ENCODE measurements at regions not wholly inside any gene's neighbourhood (a gene's known extent, or its start where the extent isn't known, plus 50 kb on each side); places are given as distances from the start of the nearest gene placed in this dataset.
A peak's percentile ranks its signal among the peaks of the same experiment; 100 is the strongest.

DNA sequence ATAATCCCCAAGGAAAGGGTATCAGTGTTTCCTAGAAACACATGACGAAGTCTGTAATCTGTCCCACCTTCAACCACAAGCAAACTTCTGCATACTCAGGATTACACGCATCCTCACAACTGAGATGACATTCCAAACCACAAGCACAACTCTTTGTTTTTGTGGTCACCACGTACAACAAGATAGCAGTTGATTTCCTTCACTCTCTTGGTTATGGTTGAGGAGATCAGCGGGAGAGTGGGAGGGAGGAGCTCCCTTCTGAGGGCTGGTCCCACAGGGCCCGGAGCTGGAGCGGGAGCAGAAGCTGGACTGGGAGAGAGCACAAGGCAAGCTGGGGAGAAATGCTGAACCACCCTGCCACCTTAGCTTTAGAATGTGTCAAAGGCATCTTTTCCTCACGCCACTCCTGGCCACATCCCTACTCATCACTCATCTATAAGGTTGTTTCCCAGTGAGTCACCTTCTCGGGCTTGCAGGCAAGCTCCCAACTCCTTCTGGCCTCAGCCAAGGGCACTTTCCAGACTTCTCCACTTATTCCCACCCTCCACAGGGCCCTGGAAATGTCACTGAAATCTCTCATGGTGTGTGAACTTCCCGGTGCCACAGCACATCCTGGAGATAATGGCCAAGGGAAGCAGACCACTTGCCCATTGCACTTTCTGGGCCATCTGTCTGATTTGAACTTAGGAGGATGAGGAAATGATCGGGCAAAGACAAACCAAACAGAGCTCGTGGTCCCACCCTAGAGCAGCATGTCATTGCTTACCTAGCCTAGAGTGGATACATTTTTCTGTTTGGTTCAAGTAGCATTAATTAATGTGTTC is 98.9 kb upstream of the LGALSL start:
- TF ChIP-seq, protein P1, sequence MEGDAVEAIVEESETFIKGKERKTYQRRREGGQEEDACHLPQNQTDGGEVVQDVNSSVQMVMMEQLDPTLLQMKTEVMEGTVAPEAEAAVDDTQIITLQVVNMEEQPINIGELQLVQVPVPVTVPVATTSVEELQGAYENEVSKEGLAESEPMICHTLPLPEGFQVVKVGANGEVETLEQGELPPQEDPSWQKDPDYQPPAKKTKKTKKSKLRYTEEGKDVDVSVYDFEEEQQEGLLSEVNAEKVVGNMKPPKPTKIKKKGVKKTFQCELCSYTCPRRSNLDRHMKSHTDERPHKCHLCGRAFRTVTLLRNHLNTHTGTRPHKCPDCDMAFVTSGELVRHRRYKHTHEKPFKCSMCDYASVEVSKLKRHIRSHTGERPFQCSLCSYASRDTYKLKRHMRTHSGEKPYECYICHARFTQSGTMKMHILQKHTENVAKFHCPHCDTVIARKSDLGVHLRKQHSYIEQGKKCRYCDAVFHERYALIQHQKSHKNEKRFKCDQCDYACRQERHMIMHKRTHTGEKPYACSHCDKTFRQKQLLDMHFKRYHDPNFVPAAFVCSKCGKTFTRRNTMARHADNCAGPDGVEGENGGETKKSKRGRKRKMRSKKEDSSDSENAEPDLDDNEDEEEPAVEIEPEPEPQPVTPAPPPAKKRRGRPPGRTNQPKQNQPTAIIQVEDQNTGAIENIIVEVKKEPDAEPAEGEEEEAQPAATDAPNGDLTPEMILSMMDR (IDR thresholded peaks at IDR 0.05; ENCODE audit: insufficient read depth, low read depth, low read length, missing control alignments): no peak
- no peak overlapping the region for H3K4me3 ChIP-seq (ENCODE audit: low read depth, low read length)
- no peak for DNase-seq (ENCODE audit: low read depth)

DNA sequence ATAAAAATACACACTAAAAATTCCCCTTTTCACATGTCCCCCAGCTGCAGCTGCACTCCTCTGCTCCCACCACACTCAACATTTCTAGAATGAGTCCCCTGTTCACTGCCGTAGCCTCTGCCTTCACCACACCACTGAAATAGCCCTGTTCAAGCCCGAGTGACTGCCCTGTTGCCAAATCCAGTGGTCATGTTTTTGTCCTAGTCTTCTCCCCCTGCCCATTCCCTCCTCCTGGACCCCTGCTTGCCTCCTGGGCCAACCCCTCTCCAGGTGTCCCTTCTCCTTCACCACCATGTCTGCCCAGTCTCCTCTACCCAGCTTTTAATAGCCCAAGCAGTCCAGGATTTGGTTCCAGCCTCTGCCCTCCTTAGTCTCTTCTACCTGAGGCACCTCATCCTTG is 97.1 kb upstream of the LGALSL start:
- no peak overlapping the region for H3K4me3 ChIP-seq (ENCODE audit: low read depth, low read length)
- TF ChIP-seq, protein P1 (IDR thresholded peaks at IDR 0.05; ENCODE audit: insufficient read depth, low read depth, low read length, missing control alignments): no peak
- DNase-seq (ENCODE audit: low read depth): no peak

DNA sequence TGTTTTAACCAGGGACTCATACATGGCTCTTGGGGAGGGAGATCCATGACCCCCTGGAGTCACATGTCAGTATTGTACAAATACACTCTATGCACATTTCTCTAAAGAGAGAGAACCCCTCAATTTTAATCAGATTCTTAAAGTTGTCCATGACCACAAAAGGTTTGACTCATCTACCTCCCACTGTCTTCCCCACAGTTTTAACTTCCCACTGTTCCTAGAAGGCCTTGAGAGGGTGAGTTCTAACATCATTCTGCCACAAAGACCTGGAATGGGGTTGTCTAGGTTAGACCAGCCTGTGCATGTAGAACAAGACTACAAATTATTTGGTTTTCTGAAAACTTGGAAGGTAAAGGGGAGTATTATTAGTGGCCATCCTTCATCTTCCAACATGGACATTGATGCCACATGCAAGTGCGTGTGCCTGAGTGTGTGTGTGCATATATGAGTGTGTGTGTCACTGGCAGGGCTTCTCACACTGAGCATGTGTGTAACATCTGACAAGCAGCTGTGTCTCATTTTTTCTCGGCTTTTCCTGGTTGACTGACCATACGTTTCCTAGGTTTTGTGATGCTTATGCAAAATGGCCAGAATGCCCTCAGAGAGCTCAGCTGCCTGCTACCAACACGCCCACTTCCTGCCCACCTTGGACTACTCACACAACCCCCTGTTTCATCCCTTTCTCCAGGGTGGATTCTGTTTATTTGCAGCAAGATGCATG is 94.6 kb upstream of the LGALSL start:
- DNase-seq (ENCODE audit: low read depth): peak; percentile 65
- TF ChIP-seq, protein P1 (IDR thresholded peaks at IDR 0.05; ENCODE audit: insufficient read depth, low read depth, low read length, missing control alignments): no peak
- no peak overlapping the region for H3K4me3 ChIP-seq (ENCODE audit: low read depth, low read length)

DNA sequence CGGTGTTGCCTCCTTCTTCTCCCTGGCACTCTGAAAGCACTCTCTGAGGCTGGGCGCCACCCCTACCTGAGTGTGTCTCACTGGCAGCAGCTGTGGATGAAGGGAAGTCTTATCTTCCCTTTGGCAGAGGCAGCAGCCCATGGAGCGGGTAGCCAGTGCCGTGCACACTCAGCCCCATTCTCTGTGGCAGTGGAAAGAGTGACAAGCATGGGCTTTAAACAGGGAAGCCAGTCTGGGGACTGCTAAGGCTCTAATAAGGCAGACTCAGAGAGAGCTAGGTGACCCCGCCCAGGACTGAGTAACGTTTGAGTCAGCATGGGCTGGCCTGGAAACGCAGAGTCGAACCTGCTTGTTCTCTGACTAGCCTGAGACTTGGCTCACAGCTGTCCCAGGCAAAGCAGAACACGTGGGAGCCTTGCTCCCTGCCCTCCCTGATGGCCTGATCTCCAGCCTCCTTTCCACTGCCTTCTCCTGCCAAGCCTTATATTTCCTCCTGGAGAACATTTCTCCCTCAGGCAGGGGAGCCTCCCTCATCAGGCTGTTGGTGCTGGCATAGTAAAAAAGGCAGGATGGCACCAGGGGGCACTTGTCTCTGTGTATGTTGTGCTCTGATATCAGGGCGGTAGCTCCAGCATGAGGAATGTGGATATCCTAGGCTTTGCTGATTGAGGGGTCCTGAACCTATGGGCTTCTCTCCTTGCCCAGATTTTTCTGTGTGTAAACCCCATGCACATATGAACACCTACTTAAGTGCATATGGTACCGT is 93.9 kb upstream of the LGALSL start:
- DNase-seq (ENCODE audit: low read depth): peak; percentile 75
- TF ChIP-seq, protein P1 (IDR thresholded peaks at IDR 0.05; ENCODE audit: insufficient read depth, low read depth, low read length, missing control alignments): no peak
- H3K4me3 ChIP-seq (ENCODE audit: low read depth, low read length): no peak overlapping the region

DNA sequence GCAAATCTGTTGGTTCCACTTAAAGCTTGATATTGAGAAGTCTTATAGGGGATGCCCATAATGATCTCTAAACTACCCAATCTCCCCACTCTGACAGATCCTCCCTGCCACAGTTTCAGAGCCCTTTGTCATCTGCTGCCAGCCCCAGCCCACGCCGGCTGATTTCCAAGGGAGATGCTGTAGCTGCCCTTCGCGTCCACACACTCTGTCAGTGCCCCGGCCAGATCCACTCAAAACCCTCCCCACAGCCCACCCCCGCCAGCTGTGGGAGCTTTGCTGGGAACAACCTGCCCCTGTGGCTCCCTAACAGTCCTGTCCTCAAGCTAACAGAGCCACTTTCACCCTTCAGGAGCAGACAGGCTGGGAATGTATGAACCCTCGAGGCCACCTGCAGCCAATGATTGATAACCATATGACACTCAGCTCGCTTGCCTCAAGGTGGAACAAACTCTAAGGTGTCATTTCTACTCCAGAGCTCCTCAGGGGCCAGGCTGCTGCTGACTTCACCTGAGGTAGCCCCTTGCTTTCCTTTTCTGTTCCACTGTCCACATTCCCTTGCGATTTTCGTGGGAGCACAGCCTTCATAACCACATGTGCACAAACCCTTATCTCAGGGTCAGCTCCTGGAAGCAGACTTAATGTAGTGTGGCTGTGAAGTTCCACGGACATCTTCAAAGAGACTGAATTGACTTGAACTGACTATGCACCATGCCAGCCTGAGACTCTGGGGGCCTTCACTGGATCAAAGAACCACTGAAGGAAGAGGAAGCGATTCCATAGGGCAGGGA is 92.6 kb upstream of the LGALSL start:
- DNase-seq (ENCODE audit: low read depth): no peak
- TF ChIP-seq, protein P1 (IDR thresholded peaks at IDR 0.05; ENCODE audit: insufficient read depth, low read depth, low read length, missing control alignments): no peak
- no peak overlapping the region for H3K4me3 ChIP-seq (ENCODE audit: low read depth, low read length)

DNA sequence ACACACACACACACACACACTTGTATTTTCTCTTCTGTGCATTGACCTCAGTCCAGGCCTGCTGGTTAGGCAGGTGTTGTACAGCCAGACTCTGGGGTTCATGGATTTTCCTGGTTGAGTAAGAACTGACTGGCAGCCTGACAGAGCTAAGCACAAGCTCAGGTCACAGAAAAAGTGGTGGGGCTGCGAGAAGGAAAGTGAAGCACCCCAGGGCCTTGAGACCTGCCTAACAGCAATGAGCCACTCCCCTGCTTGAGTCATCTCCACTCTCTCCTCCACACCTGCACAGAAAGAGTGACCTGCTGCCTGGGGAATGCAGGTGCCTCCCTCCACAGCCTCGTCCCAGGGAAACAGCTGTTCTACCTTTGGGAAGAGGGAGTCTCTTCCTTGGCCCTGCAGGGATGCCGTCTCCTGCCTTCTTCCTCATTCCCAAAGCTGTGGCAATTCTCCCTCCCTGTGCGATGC is 91.4 kb upstream of the LGALSL start:
- no peak for DNase-seq (ENCODE audit: low read depth)
- no peak overlapping the region for H3K4me3 ChIP-seq (ENCODE audit: low read depth, low read length)
- TF ChIP-seq, protein P1 (IDR thresholded peaks at IDR 0.05; ENCODE audit: insufficient read depth, low read depth, low read length, missing control alignments): no peak

Measured in GM12865 (cell line).